Skin of body (tissue), 1 donor: ENCODE measurements at regions not wholly inside any gene's neighbourhood (a gene's known extent, or its start where the extent isn't known, plus 50 kb on each side); places are given as distances from the start of the nearest gene placed in this dataset.

Experiments
- DNase-seq: peaks from one replicate; lab custom pipeline; 2025; lab: John Stamatoyannopoulos, UW

GRCh38 chr1:106646261-106646784, 410.2 kb upstream of the PRMT6 start:
- no peak for DNase-seq

GRCh38 chr1:106646816-106647215, 409.7 kb upstream of the PRMT6 start:
- no peak for DNase-seq

- no peak for DNase-seq
Observed at GRCh38 chr1:106651028-106651762, 405.3 kb upstream of the PRMT6 start.

GRCh38 chr1:106659490-106660244, 396.8 kb upstream of the PRMT6 start:
- DNase-seq = no peak

- DNase-seq = no peak
Observed at GRCh38 chr1:106675558-106675957, 380.9 kb upstream of the PRMT6 start.

GRCh38 chr1:106676021-106676420, 380.5 kb upstream of the PRMT6 start:
- no peak for DNase-seq

- DNase-seq = no peak
Observed at GRCh38 chr1:106677181-106677580, 379.3 kb upstream of the PRMT6 start.

GRCh38 chr1:106677721-106678120, 378.8 kb upstream of the PRMT6 start:
- DNase-seq = no peak

GRCh38 chr1:106678279-106679050, 378.0 kb upstream of the PRMT6 start:
- DNase-seq = no peak

- no peak for DNase-seq
Observed at GRCh38 chr1:106680216-106680615, 376.3 kb upstream of the PRMT6 start.

GRCh38 chr1:106680776-106681344, 375.6 kb upstream of the PRMT6 start:
- no peak for DNase-seq

GRCh38 chr1:106681939-106682522, 374.4 kb upstream of the PRMT6 start:
- DNase-seq = no peak

GRCh38 chr1:106688446-106688845, 368.0 kb upstream of the PRMT6 start:
- no peak for DNase-seq

GRCh38 chr1:106698660-106699059, 357.8 kb upstream of the PRMT6 start:
- DNase-seq = peak; percentile 13

- DNase-seq = peak; percentile 69
Observed at GRCh38 chr1:106699433-106699832, 357.0 kb upstream of the PRMT6 start.

GRCh38 chr1:106700211-106700610, 356.3 kb upstream of the PRMT6 start:
- DNase-seq = peak; percentile 89

GRCh38 chr1:106705971-106706370, 350.5 kb upstream of the PRMT6 start:
- DNase-seq = no peak

GRCh38 chr1:106717591-106717990, 338.9 kb upstream of the PRMT6 start:
- DNase-seq = peak; percentile 49

- DNase-seq = no peak
Observed at GRCh38 chr1:106721790-106722189, 334.7 kb upstream of the PRMT6 start.

- peak; percentile 6 for DNase-seq
Observed at GRCh38 chr1:106722466-106722865, 334.0 kb upstream of the PRMT6 start.

GRCh38 chr1:106727171-106727570, 329.3 kb upstream of the PRMT6 start:
- DNase-seq = no peak
